Central memory CD8-positive, alpha-beta T cell (primary cell): ENCODE measurements at regions not wholly inside any gene's neighbourhood (a gene's known extent, or its start where the extent isn't known, plus 50 kb on each side); places are given as distances from the start of the nearest gene placed in this dataset.

Experiments
- ATAC-seq: fragments of 150-1000 bp; cut with Tn5 transposase; replicated peaks from 2 replicates; pipeline ENCODE4 v1.10.0; 2022; ENCODE audit warnings: mild to moderate bottlenecking, moderate FRiP score, moderate number of reproducible peaks; ENCODE audit not compliant: poor library complexity, severe bottlenecking; ENCODE audit errors: extremely low read depth
- DNase-seq, 2 donors: peaks; one replicate each; pipeline ENCODE4 v3.0.0; 2021; ENCODE audit warnings: low spot score in 2 of 2
- H3K27ac Mint-ChIP-seq: one replicate; pipeline ENCODE4 v1.8.0; 2022; ENCODE audit warnings: low read depth, mild to moderate bottlenecking, moderate library complexity, mixed read lengths
- H3K27me3 Mint-ChIP-seq: one replicate; pipeline ENCODE4 v1.8.0; 2022; ENCODE audit warnings: mixed read lengths
- H3K36me3 Mint-ChIP-seq: one replicate; pipeline ENCODE4 v1.8.0; 2022; ENCODE audit warnings: mild to moderate bottlenecking, moderate library complexity, mixed read lengths; ENCODE audit not compliant: insufficient read depth
- H3K4me1 Mint-ChIP-seq: one replicate; pipeline ENCODE4 v1.8.0; 2022; ENCODE audit warnings: mixed read lengths
- H3K4me3 Mint-ChIP-seq: one replicate; pipeline ENCODE4 v1.8.0; 2022; ENCODE audit warnings: mild to moderate bottlenecking, moderate library complexity, mixed read lengths
- H3K9me3 Mint-ChIP-seq: one replicate; pipeline ENCODE4 v1.8.0; 2022; ENCODE audit warnings: mixed read lengths

- H3K27me3 Mint-ChIP-seq = no peaks in the 10 kb centered on the region
- H3K27ac Mint-ChIP-seq = no peak overlapping the region
- peaks cover 14% of the 10 kb centered on the region for H3K4me1 Mint-ChIP-seq
- DNase-seq (no peak), ATAC-seq (no peak)
- no peak overlapping the region for H3K4me3 Mint-ChIP-seq
- no peaks in the 10 kb centered on the region for H3K36me3 Mint-ChIP-seq
- peaks cover 8% of the 10 kb centered on the region for H3K9me3 Mint-ChIP-seq
Observed at GRCh38 chr5:54718656-54719055, 201.1 kb downstream of the SNX18 start.

GRCh38 chr5:54717870-54718269 is 200.3 kb downstream of the SNX18 start:
- H3K4me3 Mint-ChIP-seq = no peak overlapping the region
- DNase-seq = no peak
- peaks cover 14% of the 10 kb centered on the region for H3K4me1 Mint-ChIP-seq
- peak; percentile 80 for ATAC-seq
- no peaks in the 10 kb centered on the region for H3K36me3 Mint-ChIP-seq
- peak overlapping the region; percentile 66 for H3K27ac Mint-ChIP-seq
- H3K27me3 Mint-ChIP-seq = no peaks in the 10 kb centered on the region
- H3K9me3 Mint-ChIP-seq = peaks cover 5% of the 10 kb centered on the region

- no peaks in the 10 kb centered on the region for H3K27me3 Mint-ChIP-seq
- ATAC-seq (peak; percentile 22), DNase-seq (no peak)
- H3K27ac Mint-ChIP-seq = peak overlapping the region; percentile 66
- no peak overlapping the region for H3K4me3 Mint-ChIP-seq
- H3K4me1 Mint-ChIP-seq = peaks cover 14% of the 10 kb centered on the region
- H3K9me3 Mint-ChIP-seq = peaks cover 5% of the 10 kb centered on the region
- no peaks in the 10 kb centered on the region for H3K36me3 Mint-ChIP-seq
Observed at GRCh38 chr5:54717459-54717858, 199.9 kb downstream of the SNX18 start.

- Mint-ChIP-seq H3K27me3 (no peaks in the 10 kb centered on the region), H3K27ac (no peak overlapping the region), H3K4me3 (no peak overlapping the region), H3K9me3 (peaks cover 5% of the 10 kb centered on the region), H3K4me1 (peaks cover 14% of the 10 kb centered on the region), H3K36me3 (peaks cover 1% of the 10 kb centered on the region)
- DNase-seq = no peak
- no peak for ATAC-seq
Observed at GRCh38 chr5:54713923-54714581, 196.5 kb downstream of the SNX18 start.

- no peak overlapping the region for H3K4me3 Mint-ChIP-seq
- H3K36me3 Mint-ChIP-seq = peaks cover 1% of the 10 kb centered on the region
- ATAC-seq = no peak
- DNase-seq = no peak
- no peaks in the 10 kb centered on the region for H3K27me3 Mint-ChIP-seq
- peaks cover 14% of the 10 kb centered on the region for H3K4me1 Mint-ChIP-seq
- peaks cover 5% of the 10 kb centered on the region for H3K9me3 Mint-ChIP-seq
- no peak overlapping the region for H3K27ac Mint-ChIP-seq
Observed at GRCh38 chr5:54709096-54709495, 191.5 kb downstream of the SNX18 start.

- peaks cover 1% of the 10 kb centered on the region for H3K36me3 Mint-ChIP-seq
- ATAC-seq = no peak
Observed at GRCh38 chr5:54707841-54708240, 190.3 kb downstream of the SNX18 start.

GRCh38 chr5:54705994-54706653 is 188.6 kb downstream of the SNX18 start:
- H3K27me3 Mint-ChIP-seq = no peaks in the 10 kb centered on the region
- no peak overlapping the region for H3K27ac Mint-ChIP-seq
- peak; percentile 24 for ATAC-seq
- no peaks in the 10 kb centered on the region for H3K36me3 Mint-ChIP-seq
- peaks cover 14% of the 10 kb centered on the region for H3K4me1 Mint-ChIP-seq
- DNase-seq = no peak
- H3K4me3 Mint-ChIP-seq = no peak overlapping the region
- H3K9me3 Mint-ChIP-seq = no peaks in the 10 kb centered on the region

More at GRCh38 chr5:54707841-54708240, 190.3 kb downstream of the SNX18 start:
- H3K27ac Mint-ChIP-seq = no peak overlapping the region
- peaks cover 14% of the 10 kb centered on the region for H3K4me1 Mint-ChIP-seq
- no peaks in the 10 kb centered on the region for H3K9me3 Mint-ChIP-seq
- no peak for DNase-seq
- H3K27me3 Mint-ChIP-seq = no peaks in the 10 kb centered on the region
- H3K4me3 Mint-ChIP-seq = no peak overlapping the region

- Mint-ChIP-seq H3K4me1 (peaks cover 14% of the 10 kb centered on the region), H3K4me3 (no peak overlapping the region), H3K36me3 (no peaks in the 10 kb centered on the region), H3K27me3 (no peaks in the 10 kb centered on the region), H3K27ac (peak overlapping the region; percentile 10), H3K9me3 (no peaks in the 10 kb centered on the region)
- no peak for DNase-seq
- ATAC-seq = no peak
Observed at GRCh38 chr5:54704825-54705224, 187.3 kb downstream of the SNX18 start.

- Mint-ChIP-seq H3K36me3 (no peaks in the 10 kb centered on the region), H3K27me3 (no peaks in the 10 kb centered on the region), H3K4me1 (peaks cover 14% of the 10 kb centered on the region), H3K9me3 (no peaks in the 10 kb centered on the region), H3K27ac (peak overlapping the region; percentile 10), H3K4me3 (no peak overlapping the region)
- ATAC-seq = no peak
- DNase-seq = no peak
Observed at GRCh38 chr5:54704333-54704732, 186.8 kb downstream of the SNX18 start.

- H3K27ac Mint-ChIP-seq = no peak overlapping the region
- no peak overlapping the region for H3K4me3 Mint-ChIP-seq
- DNase-seq (no peak), ATAC-seq (no peak)
- H3K4me1 Mint-ChIP-seq = peaks cover 14% of the 10 kb centered on the region
- H3K36me3 Mint-ChIP-seq = no peaks in the 10 kb centered on the region
- H3K9me3 Mint-ChIP-seq = no peaks in the 10 kb centered on the region
- H3K27me3 Mint-ChIP-seq = no peaks in the 10 kb centered on the region
Observed at GRCh38 chr5:54703565-54704255, 186.2 kb downstream of the SNX18 start.

GRCh38 chr5:54703133-54703532 is 185.6 kb downstream of the SNX18 start:
- Mint-ChIP-seq H3K4me1 (peaks cover 14% of the 10 kb centered on the region), H3K4me3 (no peak overlapping the region), H3K9me3 (no peaks in the 10 kb centered on the region), H3K27ac (no peak overlapping the region), H3K27me3 (no peaks in the 10 kb centered on the region), H3K36me3 (no peaks in the 10 kb centered on the region)
- ATAC-seq = no peak
- no peak for DNase-seq

- Mint-ChIP-seq H3K4me1 (peaks cover 14% of the 10 kb centered on the region), H3K4me3 (no peak overlapping the region), H3K27ac (no peak overlapping the region), H3K36me3 (no peaks in the 10 kb centered on the region), H3K27me3 (no peaks in the 10 kb centered on the region), H3K9me3 (no peaks in the 10 kb centered on the region)
- no peak for DNase-seq
- no peak for ATAC-seq
Observed at GRCh38 chr5:54702470-54702869, 184.9 kb downstream of the SNX18 start.
